Activated T-cell treated with anti-CD3 and anti-CD28 coated beads for 48 hours (primary cell): ENCODE measurements at regions not wholly inside any gene's neighbourhood (a gene's known extent, or its start where the extent isn't known, plus 50 kb on each side); places are given as distances from the start of the nearest gene placed in this dataset.
"Not testable (repeated sequence)": the region's sequence is repeated elsewhere in the genome, so short reads cannot be mapped to it uniquely, and the experiment has no call there.

ENCODE experiments used
- DNase-seq: peaks from one replicate; pipeline ENCODE4 v3.0.0-alpha.2; 2020; ENCODE audit warnings: low read depth

- DNase-seq = no peak
Measured at GRCh38 chr18:73544617-73545016, 603.0 kb downstream of the FBXO15 start.

DNA sequence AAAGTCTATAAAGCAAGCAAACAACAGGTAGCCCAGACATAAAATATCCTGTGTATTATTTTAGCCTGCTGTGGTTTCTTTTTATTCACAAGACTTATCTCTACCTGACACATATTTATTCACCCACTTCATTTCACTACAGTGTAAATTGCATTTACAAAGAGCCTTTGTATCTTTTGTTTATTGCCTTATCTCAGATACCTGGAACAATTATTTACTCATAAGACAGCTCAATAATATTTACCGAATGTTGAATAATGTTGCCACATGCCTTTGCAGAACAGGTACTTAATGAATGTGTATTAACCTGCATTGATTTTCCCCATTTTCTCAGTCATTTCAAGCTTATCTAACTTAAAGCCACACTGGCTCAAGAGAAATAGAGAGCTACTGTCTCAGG lies 603.6 kb downstream of the FBXO15 start:
- DNase-seq = no peak

DNA sequence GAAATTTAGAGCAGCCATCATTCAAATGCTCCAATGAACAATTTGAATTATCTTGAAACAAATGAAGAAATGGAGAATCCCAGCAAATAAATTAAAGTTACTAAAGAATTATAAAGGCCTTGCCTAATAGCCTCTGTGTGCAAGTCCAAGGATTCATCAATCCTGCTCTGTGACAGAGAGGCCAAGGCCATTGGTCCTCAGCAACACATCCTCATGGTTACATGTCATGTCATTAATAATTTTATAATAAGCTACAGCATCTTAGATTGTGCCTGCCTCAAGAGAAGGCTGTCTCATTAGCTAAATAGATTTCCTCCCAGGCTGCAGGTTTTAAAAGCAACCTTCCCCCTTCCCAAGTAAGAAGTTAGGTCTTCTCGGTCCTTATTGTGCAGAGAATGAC lies 611.6 kb downstream of the FBXO15 start:
- DNase-seq = no peak

GRCh38 chr18:73535189-73535588 lies 612.4 kb downstream of the FBXO15 start:
- no peak for DNase-seq

GRCh38 chr18:73531601-73532000 lies 616.0 kb downstream of the FBXO15 start:
- no peak for DNase-seq

DNA sequence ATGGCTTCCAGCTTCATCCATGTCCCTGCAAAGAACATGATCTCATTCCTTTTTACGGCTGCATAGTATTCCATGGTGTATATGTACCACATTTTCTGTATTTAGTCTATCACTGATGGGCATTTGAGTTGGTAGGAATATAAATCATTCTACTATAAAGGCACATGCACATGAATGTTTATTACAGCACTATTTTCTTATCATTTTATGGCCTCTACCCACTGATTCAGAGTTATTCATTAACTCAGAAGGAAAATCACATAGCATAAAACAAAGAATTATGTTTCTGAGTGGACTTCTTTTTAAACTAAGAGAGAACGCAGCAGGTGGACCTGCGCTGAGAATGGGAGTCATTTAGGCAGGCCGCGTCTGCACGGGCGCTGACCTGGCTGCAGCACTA lies 619.6 kb downstream of the FBXO15 start:
- no peak for DNase-seq

DNA sequence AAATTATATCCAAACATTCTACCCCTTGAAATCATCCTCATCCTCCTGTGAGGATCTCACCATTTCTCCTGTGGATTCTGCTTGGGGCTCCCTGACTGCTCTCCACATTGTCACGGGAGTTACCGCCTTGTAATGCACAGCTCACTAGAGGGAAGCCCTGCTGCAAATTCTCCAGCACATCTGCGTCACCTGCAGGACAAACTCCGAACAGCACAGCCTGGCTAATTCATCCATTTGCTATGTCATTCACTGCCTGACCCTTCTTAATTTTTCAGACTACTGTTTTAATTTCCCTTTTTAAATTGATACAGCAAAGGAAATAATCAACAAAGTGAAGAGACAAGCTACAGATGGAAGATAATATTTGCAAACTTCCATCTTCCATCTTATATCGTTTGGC lies 627.4 kb downstream of the FBXO15 start:
- no peak for DNase-seq

DNA sequence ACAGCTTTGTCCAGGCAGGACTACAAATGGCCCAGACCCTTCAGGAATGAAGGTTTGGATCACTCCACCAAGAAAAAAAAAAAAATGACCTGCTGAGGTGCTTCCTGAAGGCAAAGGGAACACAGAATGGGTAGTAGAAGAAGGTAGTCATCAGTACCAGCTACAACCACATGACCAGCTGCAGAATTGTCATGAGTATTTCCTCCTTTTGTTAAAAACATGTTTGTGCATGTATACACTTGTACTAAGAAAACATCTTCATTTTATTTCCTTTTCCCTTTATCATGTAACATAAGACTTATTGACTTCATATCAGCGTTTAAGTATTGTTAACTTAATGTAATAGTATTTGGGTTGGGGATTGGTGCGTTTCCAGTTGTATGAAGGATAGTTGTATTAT lies 631.6 kb downstream of the FBXO15 start:
- not testable (repeated sequence) for DNase-seq

GRCh38 chr18:73514449-73514848 lies 633.2 kb downstream of the FBXO15 start:
- no peak for DNase-seq

- DNase-seq = no peak
Measured at GRCh38 chr18:73511771-73512503, 635.7 kb downstream of the FBXO15 start.

- no peak for DNase-seq
Measured at GRCh38 chr18:73509460-73509859, 638.2 kb downstream of the FBXO15 start.

DNA sequence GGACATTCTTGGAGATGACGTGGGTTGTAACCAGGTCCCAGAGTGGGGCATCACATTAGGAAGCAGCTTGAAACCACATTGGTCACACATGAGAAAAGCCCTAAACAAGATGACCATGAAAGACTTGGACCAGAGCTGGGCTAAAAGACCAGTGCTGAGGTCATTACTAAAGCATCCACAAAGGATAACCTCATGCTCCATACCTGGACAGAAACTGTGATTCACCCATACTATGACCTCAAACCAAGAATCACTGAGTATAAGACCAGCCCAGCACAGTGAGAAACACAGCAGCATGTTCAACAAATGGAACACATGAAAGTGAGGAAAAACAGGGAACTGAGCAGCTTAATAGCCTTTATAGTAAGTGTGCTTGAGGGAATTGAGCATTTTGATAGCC lies 635.5 kb upstream of the NETO1 start:
- no peak for DNase-seq

- DNase-seq = no peak
Measured at GRCh38 chr18:73487966-73488365, 620.2 kb upstream of the NETO1 start.

DNA sequence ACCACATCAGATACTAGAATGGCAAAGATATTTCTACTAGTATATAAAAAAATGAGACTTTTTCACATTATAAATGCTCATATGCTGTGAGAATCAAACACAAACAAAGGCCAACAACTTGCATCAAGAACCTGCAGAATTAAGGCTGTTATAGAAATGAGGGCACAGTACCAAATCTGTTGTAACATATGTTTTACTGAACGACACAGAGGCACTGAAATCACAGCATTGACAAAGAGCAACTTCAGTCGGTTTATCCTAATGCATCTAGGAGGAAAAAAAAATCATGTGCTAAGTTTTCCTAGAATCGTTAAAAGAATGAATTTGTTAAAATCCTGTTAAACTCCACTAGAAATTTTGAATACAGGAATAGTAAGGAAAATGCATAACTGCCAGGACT lies 617.4 kb upstream of the NETO1 start:
- no peak for DNase-seq

DNA sequence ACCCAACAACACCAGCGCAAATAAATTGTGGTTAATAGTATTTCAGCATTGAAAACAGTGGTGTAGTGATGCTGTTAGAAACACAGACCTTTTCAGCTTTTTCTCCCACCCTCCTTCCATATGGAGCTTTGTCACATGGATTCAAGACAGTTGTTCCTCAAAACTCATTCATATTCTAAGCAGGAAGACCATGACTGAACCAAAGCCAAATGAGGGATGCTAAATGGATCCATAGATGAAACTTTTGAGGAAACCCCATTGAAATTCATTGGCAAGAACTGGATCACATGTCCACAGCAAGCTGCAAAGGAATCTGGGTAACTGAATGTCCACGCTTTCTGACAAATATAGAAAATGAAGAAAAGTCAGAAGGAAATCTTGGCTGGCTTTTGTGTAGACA lies 615.1 kb upstream of the NETO1 start:
- DNase-seq = no peak

GRCh38 chr18:73479477-73479876 lies 611.7 kb upstream of the NETO1 start:
- DNase-seq = no peak

DNA sequence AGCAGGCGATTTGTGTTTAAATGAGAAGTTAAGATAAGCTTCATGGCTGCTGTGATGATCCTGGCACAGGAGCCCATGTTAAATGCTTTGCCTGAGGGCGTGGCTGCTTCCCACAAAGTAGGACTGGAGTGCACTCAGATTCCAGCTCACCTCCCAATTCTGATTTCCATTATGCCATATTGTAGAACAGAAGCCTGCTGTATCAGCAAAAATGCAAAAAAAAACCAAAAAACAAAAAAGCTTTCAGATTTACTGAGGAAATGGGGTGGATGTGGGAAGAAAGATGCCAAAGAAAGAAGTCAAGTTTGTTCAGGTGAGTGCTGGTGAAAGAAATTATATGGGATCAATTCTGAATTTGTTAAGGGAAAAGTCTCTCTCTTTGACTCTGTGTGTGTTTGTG lies 610.4 kb upstream of the NETO1 start:
- DNase-seq = no peak

DNA sequence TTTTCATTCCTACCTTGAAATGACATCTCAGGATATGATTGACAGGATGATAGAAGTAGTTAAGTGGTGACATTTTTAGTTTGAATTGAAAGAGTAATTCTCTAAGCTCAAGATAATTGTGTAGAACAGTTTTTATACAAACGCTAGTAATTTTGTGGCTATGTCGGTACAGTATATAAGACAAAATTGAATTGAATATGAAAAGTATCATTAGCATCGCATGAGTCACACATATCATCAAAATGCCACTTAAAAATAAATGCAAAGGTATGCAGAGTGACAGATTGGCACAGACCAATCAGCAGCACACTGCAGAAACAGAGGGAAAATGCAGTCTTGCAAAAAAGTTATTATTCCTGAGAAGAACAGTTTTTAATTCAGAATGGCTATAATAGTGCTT lies 608.2 kb upstream of the NETO1 start:
- DNase-seq = no peak

DNA sequence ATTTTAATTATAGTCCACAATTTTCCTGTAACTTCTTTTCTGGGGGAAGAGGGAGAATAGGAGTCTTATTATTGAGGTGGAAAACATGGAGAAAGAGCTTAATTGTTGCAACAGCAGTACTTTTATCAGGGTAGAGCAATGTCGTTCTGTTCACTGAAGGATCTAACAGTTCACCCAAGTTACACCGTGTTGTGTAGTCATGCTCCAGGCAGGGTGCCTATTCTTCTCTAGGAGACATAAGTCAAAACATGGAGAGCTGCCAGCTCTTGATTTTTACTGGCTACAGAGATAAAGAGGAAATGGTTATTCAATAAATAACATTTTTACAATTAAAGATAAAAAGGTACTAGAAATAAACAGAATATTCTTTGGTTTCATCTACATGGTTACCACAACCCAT lies 594.3 kb upstream of the NETO1 start:
- DNase-seq = no peak

DNA sequence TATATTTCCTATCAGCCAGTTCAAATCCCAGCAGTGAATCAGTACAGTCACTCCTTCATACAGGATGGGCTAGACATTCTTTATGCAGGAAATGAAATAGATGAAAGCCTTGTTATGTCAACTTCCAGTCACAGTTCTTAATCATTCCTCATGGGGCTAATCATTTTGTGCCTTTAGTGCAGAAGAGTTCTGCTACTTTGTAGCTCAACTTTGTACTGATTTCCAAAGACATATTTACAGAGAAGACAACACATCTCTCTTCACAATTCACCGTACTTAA lies 593.9 kb upstream of the NETO1 start:
- DNase-seq = no peak

DNA sequence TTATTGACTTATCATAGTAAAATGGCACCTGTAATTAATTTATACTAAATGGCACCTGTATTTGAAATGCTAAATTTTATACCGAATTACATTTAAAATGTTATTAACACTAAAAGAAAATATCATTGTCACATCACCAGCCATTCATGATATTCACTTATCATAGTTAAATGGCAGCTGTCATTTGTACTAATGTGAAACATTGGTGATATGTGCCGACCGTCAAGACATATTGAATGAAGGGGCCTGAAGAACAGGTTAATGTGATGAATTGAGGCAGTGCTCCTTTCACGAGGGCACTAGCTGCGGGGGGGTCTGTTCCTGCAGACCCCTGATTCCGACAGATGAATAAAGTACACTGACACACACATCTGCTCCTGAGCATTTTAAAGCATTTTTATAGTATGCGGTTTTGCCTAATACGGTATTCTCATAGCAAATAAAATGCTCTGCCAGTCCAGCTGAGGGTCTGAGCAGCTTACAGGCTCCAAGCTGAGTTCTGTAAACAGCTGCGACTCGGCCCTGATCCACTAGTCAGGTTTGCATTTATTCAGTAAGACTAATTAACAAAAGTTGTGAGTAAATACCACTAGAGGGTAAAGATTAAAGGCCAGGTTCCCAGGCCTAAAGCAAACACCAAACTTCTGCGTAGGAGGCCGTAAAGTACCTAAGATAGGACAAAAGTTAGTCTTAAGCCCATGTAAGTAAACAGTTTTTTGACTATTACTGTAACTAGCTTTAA lies 593.4 kb upstream of the NETO1 start:
- DNase-seq = no peak

GRCh38 chr18:73458186-73458964 lies 590.6 kb upstream of the NETO1 start:
- no peak for DNase-seq

- no peak for DNase-seq
Measured at GRCh38 chr18:73456643-73457042, 588.9 kb upstream of the NETO1 start.
